Mucosa of descending colon (tissue), 3 donors: ENCODE measurements at regions not wholly inside any gene's neighbourhood (a gene's known extent, or its start where the extent isn't known, plus 50 kb on each side); places are given as distances from the start of the nearest gene placed in this dataset.

Source experiments
- ATAC-seq: fragments of 200-7000 bp; cut with Tn5 transposase; one replicate; pipeline ENCODE4 v1.9.1; 2020; ENCODE audit warnings: mild to moderate bottlenecking, moderate library complexity
- DNase-seq, 3 donors: peaks; one replicate each; pipeline ENCODE4 v3.0.0-alpha.2; 2020
- H3K36me3 ChIP-seq: fragments of 200-600 bp; one replicate; pipeline ENCODE4 v1.8.0; 2021; ENCODE audit warnings: low read depth, mild to moderate bottlenecking
- H3K4me1 ChIP-seq: fragments of 200-600 bp; one replicate; pipeline ENCODE4 v1.8.0; 2021; ENCODE audit warnings: low read depth, mild to moderate bottlenecking
- H3K4me3 ChIP-seq: fragments of 200-600 bp; one replicate; pipeline ENCODE4 v1.8.0; 2021; ENCODE audit warnings: mild to moderate bottlenecking
- H3K9me3 ChIP-seq: fragments of 200-600 bp; one replicate; pipeline ENCODE4 v1.8.0; 2021; ENCODE audit warnings: mild to moderate bottlenecking
- CTCF ChIP-seq: fragments of 200-600 bp; IDR thresholded peaks from one replicate; pipeline ENCODE4 v1.8.0; 2022; ENCODE audit warnings: antibody characterized with exemption, mild to moderate bottlenecking
- intact Hi-C, 2 donors: fragments of 100-400 bp; cut with DNase I in 1 of 2; cut with micrococcal nuclease in 1 of 2; formaldehyde crosslinking; loops; one replicate each; pipeline versions ENCODE4 v1.11.0 to v1.11.1; 2022; cut with DNase I, micrococcal nuclease
- donor health status: DM: no; HTN: no; CAD: no; lungs with moderate emphysema.
- donor health status: DM: no; HTN: no; CAD: no.
- donor health status: DM: no; HTN: yes; CAD: no.

- ATAC-seq (no peak), DNase-seq (no peak)
- intact Hi-C loops = no loop called here
- Histone ChIP-seq H3K9me3 (peaks cover 13% of the 10 kb centered on the region), H3K36me3 (no peaks in the 10 kb centered on the region), H3K4me3 (no peak overlapping the region), H3K4me1 (no peaks in the 10 kb centered on the region)
- no peak for TF ChIP-seq CTCF
Observed at GRCh38 chr5:82913971-82914370, 163.2 kb downstream of the TMEM167A start.

- intact Hi-C loops = no loop called here
- ATAC-seq (no peak), DNase-seq (no peak)
- Histone ChIP-seq H3K4me1 (no peaks in the 10 kb centered on the region), H3K36me3 (no peaks in the 10 kb centered on the region), H3K4me3 (no peak overlapping the region), H3K9me3 (peaks cover 13% of the 10 kb centered on the region)
- TF ChIP-seq CTCF = no peak
Observed at GRCh38 chr5:82912462-82912861, 164.7 kb downstream of the TMEM167A start.

- Histone ChIP-seq H3K4me3 (no peak overlapping the region), H3K9me3 (peaks cover 13% of the 10 kb centered on the region), H3K36me3 (no peaks in the 10 kb centered on the region), H3K4me1 (no peaks in the 10 kb centered on the region)
- intact Hi-C loops = no loop called here
- no peak for DNase-seq
- no peak for ATAC-seq
- TF ChIP-seq CTCF = no peak
Observed at GRCh38 chr5:82911910-82912309, 165.3 kb downstream of the TMEM167A start.

GRCh38 chr5:82910905-82911304 lies 166.3 kb downstream of the TMEM167A start:
- Histone ChIP-seq H3K36me3 (no peaks in the 10 kb centered on the region), H3K9me3 (peaks cover 8% of the 10 kb centered on the region), H3K4me1 (no peaks in the 10 kb centered on the region), H3K4me3 (no peak overlapping the region)
- TF ChIP-seq CTCF = no peak
- DNase-seq (no peak), ATAC-seq (no peak)
- intact Hi-C loops = no loop called here

GRCh38 chr5:82910491-82910890 lies 166.7 kb downstream of the TMEM167A start:
- intact Hi-C loops = no loop called here
- DNase-seq (no peak), ATAC-seq (no peak)

More at GRCh38 chr5:82910491-82910890, 166.7 kb downstream of the TMEM167A start:
- Histone ChIP-seq H3K4me3 (no peak overlapping the region), H3K36me3 (no peaks in the 10 kb centered on the region), H3K9me3 (peaks cover 5% of the 10 kb centered on the region), H3K4me1 (no peaks in the 10 kb centered on the region)
- no peak for TF ChIP-seq CTCF
